HCT116 (cell line): ENCODE measurements at regions not wholly inside any gene's neighbourhood (a gene's known extent, or its start where the extent isn't known, plus 50 kb on each side); places are given as distances from the start of the nearest gene placed in this dataset.

Experiments used
- ATAC-seq: fragments of 200-7000 bp; cut with Tn5 transposase; 2 replicates; pipeline ENCODE4 v1.9.1; 2020; ENCODE audit warnings: mild to moderate bottlenecking, moderate library complexity
- BruUV-seq: library from RNA; stranded (reverse); fragments of 400-500 nt; replicated peaks from 2 replicates; lab custom pipeline; 2021; lab: Mats Ljungman, UMichigan
- CTCF ChIA-PET: fragments of 300-600 bp; sonication (Branson Sonifier 250); formaldehyde crosslinking; loops from one replicate; lab custom pipeline; 2021; ENCODE audit warnings: antibody characterized with exemption; lab: Charles Lee
- POLR2A ChIA-PET: fragments of 300-600, 350-600 bp; sonication (Branson Sonifier 250); formaldehyde crosslinking; loops from one replicate; lab custom pipeline; 2021; ENCODE audit warnings: antibody characterized with exemption; lab: Charles Lee
- RAD21 ChIA-PET, 2 experiments: fragments of 300-600 bp; sonication (Branson Sonifier 250); formaldehyde crosslinking; loops; one replicate each; lab custom pipeline; 2023; ENCODE audit warnings: low total read pairs in 2 of 2; ENCODE audit not compliant: uncharacterized antibody in 2 of 2, unreplicated experiment in 2 of 2, low non-redundant PET in 1 of 2; lab: Charles Lee
- DNase-seq: peaks from one replicate; pipeline ENCODE4 v3.0.0-alpha.2; 2010; ENCODE audit warnings: low read depth, low spot score
- H2AFZ ChIP-seq: fragments of 200-600 bp; shearing (Covaris generic), sonication (generic); 2 replicates; pipeline ENCODE4 v1.6.1; 2017; ENCODE audit warnings: low read depth, mixed run types, mixed read lengths, antibody characterized with exemption, low read length; ENCODE audit not compliant: poor library complexity, severe bottlenecking
- H3K27ac ChIP-seq: 2 replicates; pipeline ENCODE4 v1.5.1; 2012; ENCODE audit warnings: low read depth, low read length
- H3K27me3 ChIP-seq: fragments of 200-600 bp; sonication (generic); 2 replicates; pipeline ENCODE4 v1.6.1; 2016; ENCODE audit warnings: mixed run types, low read length, mixed read lengths; ENCODE audit not compliant: insufficient read depth
- H3K36me3 ChIP-seq, 2 experiments: fragments of 200-500 bp in 1 of 2; fragments of 200-600 bp in 1 of 2; sonication (Bioruptor generic) in 1 of 2; sonication (generic) in 1 of 2; 2 replicates each; pipeline versions ENCODE4 v1.5.1 to v1.6.1; 2014 to 2016; ENCODE audit warnings: low read length in 2 of 2, inconsistent platforms in 1 of 2, mixed read lengths in 1 of 2, mixed run types in 1 of 2; ENCODE audit not compliant: insufficient read depth in 2 of 2, control insufficient read depth in 1 of 2
- H3K4me1 ChIP-seq, 2 experiments: fragments of 200-600 bp in 1 of 2; sonication (generic) in 1 of 2; 2 replicates each; pipeline versions ENCODE4 v1.5.1 to v1.6.1; 2012 to 2017; ENCODE audit warnings: low read length in 2 of 2, inconsistent platforms in 1 of 2, mild to moderate bottlenecking in 1 of 2, mixed read lengths in 1 of 2, mixed run types in 1 of 2, moderate library complexity in 1 of 2; ENCODE audit not compliant: insufficient read depth in 2 of 2, control insufficient read depth in 1 of 2
- H3K4me2 ChIP-seq: fragments of 200-600 bp; sonication (generic); 2 replicates; pipeline ENCODE4 v1.6.1; 2017; ENCODE audit warnings: mixed run types, low read length, mixed read lengths
- H3K4me3 ChIP-seq, 2 experiments: fragments of 200-600 bp in 1 of 2; sonication (generic) in 1 of 2; replicated peaks in 1 of 2; 2 replicates each; pipeline ENCODE4 v1.5.1; 2011 to 2016; ENCODE audit warnings: low read length in 2 of 2, control low read depth in 1 of 2, low read depth in 1 of 2, mild to moderate bottlenecking in 1 of 2, mixed read lengths in 1 of 2, mixed run types in 1 of 2
- H3K79me2 ChIP-seq: fragments of 200-600 bp; sonication (generic); 2 replicates; pipeline ENCODE4 v1.6.1; 2017; ENCODE audit warnings: mild to moderate bottlenecking, mixed run types, low read length, moderate library complexity, mixed read lengths; ENCODE audit not compliant: insufficient read depth
- H3K9ac ChIP-seq: fragments of 200-600 bp; sonication (generic); 2 replicates; pipeline ENCODE4 v1.6.1; 2016; ENCODE audit warnings: low read length, mixed read lengths
- H3K9me2 ChIP-seq: fragments of 200-600 bp; sonication (generic), shearing (Covaris generic); 2 replicates; pipeline ENCODE4 v1.6.1; 2017; ENCODE audit warnings: mixed run types, mild to moderate bottlenecking, moderate library complexity; ENCODE audit not compliant: insufficient read depth
- H3K9me3 ChIP-seq, 2 experiments: fragments of 200-500 bp in 1 of 2; fragments of 200-600 bp in 1 of 2; sonication (Bioruptor generic) in 1 of 2; sonication (generic) in 1 of 2; 2 replicates each; pipeline ENCODE4 v1.6.1; 2014 to 2017; ENCODE audit warnings: low read length in 2 of 2, mixed read lengths in 2 of 2, inconsistent platforms in 1 of 2, low read depth in 1 of 2, mild to moderate bottlenecking in 1 of 2, mixed run types in 1 of 2, moderate library complexity in 1 of 2; ENCODE audit not compliant: control insufficient read depth in 1 of 2, insufficient read depth in 1 of 2
- H4K20me1 ChIP-seq: fragments of 200-600 bp; sonication (generic), shearing (Covaris generic); 2 replicates; pipeline ENCODE4 v1.6.1; 2017; ENCODE audit warnings: mixed run types, mild to moderate bottlenecking, moderate library complexity; ENCODE audit not compliant: insufficient read depth
- CBX3 ChIP-seq: IDR thresholded peaks from 2 replicates; pipeline ENCODE4 v1.6.1; 2012; ENCODE audit warnings: low read depth
- ELF1 ChIP-seq: IDR thresholded peaks from 2 replicates; pipeline ENCODE4 v1.6.1; 2012; ENCODE audit warnings: low read depth, borderline replicate concordance
- EZH2 ChIP-seq: fragments of 200-600 bp; sonication (generic); IDR thresholded peaks from 2 replicates; pipeline ENCODE4 v1.6.1; 2017; ENCODE audit warnings: antibody characterized with exemption, mixed run types
- EZH2phosphoT487 ChIP-seq: fragments of 200-600 bp; IDR thresholded peaks from 2 replicates; pipeline ENCODE4 v1.6.1; 2018; ENCODE audit warnings: antibody characterized with exemption, borderline replicate concordance
- JUND ChIP-seq: IDR thresholded peaks from 2 replicates; pipeline ENCODE4 v1.6.1; 2012
- POLR2A ChIP-seq: IDR thresholded peaks from 2 replicates; pipeline ENCODE4 v1.7.0; 2011; ENCODE audit warnings: borderline replicate concordance; ENCODE audit not compliant: insufficient read depth, insufficient read length; ENCODE audit errors: extremely low read depth
- POLR2AphosphoS5 ChIP-seq: IDR thresholded peaks from 2 replicates; pipeline ENCODE4 v1.6.1; 2011; ENCODE audit warnings: mild to moderate bottlenecking, low read depth, low read length, moderate library complexity
- RAD21 ChIP-seq: IDR thresholded peaks from 2 replicates; pipeline ENCODE4 v1.6.1; 2012; ENCODE audit warnings: low read depth, mild to moderate bottlenecking
- SIN3A ChIP-seq: IDR thresholded peaks from 2 replicates; pipeline ENCODE4 v1.6.1; 2012; ENCODE audit warnings: low read depth
- SP1 ChIP-seq: IDR thresholded peaks from 2 replicates; pipeline ENCODE4 v1.6.1; 2012; ENCODE audit warnings: low read depth
- TCF7L2 ChIP-seq: IDR thresholded peaks from 2 replicates; pipeline ENCODE4 v1.7.0; 2011; ENCODE audit warnings: borderline replicate concordance, inconsistent platforms; ENCODE audit not compliant: insufficient read depth, insufficient read length; ENCODE audit errors: extremely low read depth
- YY1 ChIP-seq: IDR thresholded peaks from 2 replicates; pipeline ENCODE4 v1.6.1; 2011; ENCODE audit warnings: low read length, low read depth, moderate library complexity, mild to moderate bottlenecking; ENCODE audit not compliant: insufficient replicate concordance; ENCODE audit errors: extremely low read depth
- ZFX ChIP-seq: fragments of 450-650 bp; IDR thresholded peaks from 2 replicates; pipeline ENCODE4 v1.6.1; 2017
- ZNF274 ChIP-seq: fragments of 200-500 bp; sonication (Bioruptor generic); IDR thresholded peaks from 2 replicates; pipeline ENCODE4 v1.6.1; 2014; ENCODE audit warnings: mild to moderate bottlenecking, low read depth, low read length, inconsistent platforms
- intact Hi-C: fragments of 100-400 bp; cut with micrococcal nuclease; formaldehyde crosslinking; loops from 2 replicates; pipeline ENCODE4 v1.10.0; 2022
- TF ChIP-seq, protein P1 (sequence below): IDR thresholded peaks from 2 replicates; pipeline ENCODE4 v1.6.1; 2012
- TF ChIP-seq, protein P2 (sequence below): IDR thresholded peaks from 2 replicates; pipeline ENCODE4 v1.6.1; 2012; ENCODE audit warnings: low read depth

DNA sequence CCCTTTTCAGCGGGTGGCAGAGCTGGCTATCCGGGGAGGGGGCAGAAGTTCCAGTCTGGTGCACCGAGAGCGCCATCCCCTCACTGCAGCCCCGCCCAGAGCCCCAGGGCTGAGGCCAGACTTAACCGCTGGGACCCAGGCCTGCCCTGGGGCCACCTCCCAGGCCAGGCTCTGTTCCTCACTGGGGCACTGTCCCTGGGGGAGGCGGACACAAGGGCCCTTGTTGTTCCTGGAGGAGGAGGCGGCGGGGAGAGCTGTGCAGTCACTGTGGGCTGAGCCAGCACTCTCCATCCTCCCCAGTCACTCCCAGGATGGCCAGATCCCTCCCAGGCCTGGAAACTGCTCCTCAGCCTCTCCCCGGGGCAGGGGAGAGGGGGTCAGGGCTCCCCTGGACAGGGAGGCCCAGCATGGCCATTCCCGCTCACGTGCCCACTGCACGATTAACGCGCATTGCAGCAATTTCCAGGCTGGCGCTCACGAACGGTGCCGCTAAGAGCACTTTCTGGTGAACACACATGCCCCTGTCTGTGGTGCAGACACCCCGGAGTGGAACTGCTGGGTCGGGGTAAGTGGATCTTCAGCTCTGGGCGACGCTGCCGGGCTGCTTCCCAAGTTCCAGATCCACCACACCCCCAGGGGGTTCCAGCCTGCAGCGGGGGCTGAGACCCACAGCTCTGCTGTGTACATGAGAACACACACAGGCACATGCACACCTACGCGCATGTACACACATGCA, 89.8 kb upstream of the SFSWAP start (continued):
- TF ChIP-seq POLR2A: no peak

DNA sequence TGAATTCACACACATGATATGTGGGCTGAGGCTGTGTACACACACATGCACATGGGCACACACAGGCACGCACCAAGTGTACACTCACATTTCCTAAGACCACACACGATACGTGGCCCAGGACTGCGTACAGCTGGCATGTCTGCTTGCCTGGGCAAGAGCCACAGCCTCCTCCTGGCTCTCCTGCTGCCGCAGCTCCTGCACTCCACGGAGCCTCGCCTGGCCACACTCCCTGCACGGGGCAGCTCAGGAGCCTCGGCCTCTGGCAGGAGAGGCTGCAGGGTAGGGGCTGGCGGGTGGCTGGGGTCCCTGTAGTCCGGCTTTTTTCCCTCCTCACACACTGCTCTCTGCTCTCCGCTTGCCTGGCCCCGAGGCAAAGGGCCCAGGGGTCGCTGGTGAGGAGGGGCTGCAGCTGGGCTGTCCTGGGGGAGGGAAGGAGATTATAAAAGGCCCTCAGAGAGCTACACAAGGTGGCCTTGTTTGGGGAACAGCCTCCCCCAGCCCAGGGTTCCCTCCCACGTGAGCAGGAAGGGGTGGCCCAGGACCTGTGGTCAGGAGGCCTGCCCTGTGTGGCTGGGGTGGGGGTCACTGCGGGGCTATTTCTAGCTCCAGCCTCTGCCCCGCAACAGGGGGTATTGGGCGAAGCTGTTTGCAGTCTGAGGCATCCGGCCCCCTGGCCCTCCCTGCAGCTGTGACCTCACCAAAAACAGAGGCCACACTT, 89.0 kb upstream of the SFSWAP start:
- no peaks in the 10 kb centered on the region for H3K9me3 ChIP-seq
- H3K4me3 ChIP-seq: no peak overlapping the region
- no peak for ATAC-seq
- no peak for DNase-seq
- H2AFZ ChIP-seq: no peak overlapping the region
- ChIA-PET CTCF (no interaction called here), POLR2A (no interaction called here), RAD21 (no interaction called here)
- no peaks in the 10 kb centered on the region for H3K36me3 ChIP-seq
- no peaks in the 10 kb centered on the region for H3K79me2 ChIP-seq
- intact Hi-C loops: no loop called here
- BruUV-seq: no TSS peak
- H3K4me2 ChIP-seq: no peak overlapping the region
- TF ChIP-seq, protein P1, sequence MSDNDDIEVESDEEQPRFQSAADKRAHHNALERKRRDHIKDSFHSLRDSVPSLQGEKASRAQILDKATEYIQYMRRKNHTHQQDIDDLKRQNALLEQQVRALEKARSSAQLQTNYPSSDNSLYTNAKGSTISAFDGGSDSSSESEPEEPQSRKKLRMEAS: no peak
- TF ChIP-seq CBX3: no peak
- TF ChIP-seq ELF1: no peak
- TF ChIP-seq JUND: no peak
- TF ChIP-seq EZH2phosphoT487: no peak
- TF ChIP-seq TCF7L2: no peak
- no peak for TF ChIP-seq ZNF274
- TF ChIP-seq SIN3A: no peak
- TF ChIP-seq YY1: no peak
- TF ChIP-seq POLR2AphosphoS5: no peak
- TF ChIP-seq ZFX: no peak
- TF ChIP-seq, protein P2, sequence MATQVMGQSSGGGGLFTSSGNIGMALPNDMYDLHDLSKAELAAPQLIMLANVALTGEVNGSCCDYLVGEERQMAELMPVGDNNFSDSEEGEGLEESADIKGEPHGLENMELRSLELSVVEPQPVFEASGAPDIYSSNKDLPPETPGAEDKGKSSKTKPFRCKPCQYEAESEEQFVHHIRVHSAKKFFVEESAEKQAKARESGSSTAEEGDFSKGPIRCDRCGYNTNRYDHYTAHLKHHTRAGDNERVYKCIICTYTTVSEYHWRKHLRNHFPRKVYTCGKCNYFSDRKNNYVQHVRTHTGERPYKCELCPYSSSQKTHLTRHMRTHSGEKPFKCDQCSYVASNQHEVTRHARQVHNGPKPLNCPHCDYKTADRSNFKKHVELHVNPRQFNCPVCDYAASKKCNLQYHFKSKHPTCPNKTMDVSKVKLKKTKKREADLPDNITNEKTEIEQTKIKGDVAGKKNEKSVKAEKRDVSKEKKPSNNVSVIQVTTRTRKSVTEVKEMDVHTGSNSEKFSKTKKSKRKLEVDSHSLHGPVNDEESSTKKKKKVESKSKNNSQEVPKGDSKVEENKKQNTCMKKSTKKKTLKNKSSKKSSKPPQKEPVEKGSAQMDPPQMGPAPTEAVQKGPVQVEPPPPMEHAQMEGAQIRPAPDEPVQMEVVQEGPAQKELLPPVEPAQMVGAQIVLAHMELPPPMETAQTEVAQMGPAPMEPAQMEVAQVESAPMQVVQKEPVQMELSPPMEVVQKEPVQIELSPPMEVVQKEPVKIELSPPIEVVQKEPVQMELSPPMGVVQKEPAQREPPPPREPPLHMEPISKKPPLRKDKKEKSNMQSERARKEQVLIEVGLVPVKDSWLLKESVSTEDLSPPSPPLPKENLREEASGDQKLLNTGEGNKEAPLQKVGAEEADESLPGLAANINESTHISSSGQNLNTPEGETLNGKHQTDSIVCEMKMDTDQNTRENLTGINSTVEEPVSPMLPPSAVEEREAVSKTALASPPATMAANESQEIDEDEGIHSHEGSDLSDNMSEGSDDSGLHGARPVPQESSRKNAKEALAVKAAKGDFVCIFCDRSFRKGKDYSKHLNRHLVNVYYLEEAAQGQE: no peak
- TF ChIP-seq RAD21: no peak
- no peak for TF ChIP-seq EZH2
- TF ChIP-seq SP1: no peak
- H3K9ac ChIP-seq: no peak overlapping the region
- peaks cover 17% of the 10 kb centered on the region for H3K27me3 ChIP-seq
- H3K4me1 ChIP-seq: no peaks in the 10 kb centered on the region
- no peaks in the 10 kb centered on the region for H4K20me1 ChIP-seq
- H3K9me2 ChIP-seq: no peaks in the 10 kb centered on the region
- H3K27ac ChIP-seq: no peak overlapping the region
